IPS-18c (cell line): ENCODE measurements at regions not wholly inside any gene's neighbourhood (a gene's known extent, or its start where the extent isn't known, plus 50 kb on each side); places are given as distances from the start of the nearest gene placed in this dataset.

ENCODE experiments used
- H3K4me3 ChIP-seq: 2 replicates; pipeline ENCODE4 v1.7.0; 2013; ENCODE audit warnings: low read depth, mild to moderate bottlenecking, low read length, moderate library complexity; ENCODE audit not compliant: insufficient read depth
- H3K9me3 ChIP-seq: one replicate; pipeline ENCODE4 v1.6.1; 2013; ENCODE audit warnings: mild to moderate bottlenecking, low read length, moderate library complexity; ENCODE audit not compliant: control insufficient read depth, insufficient read depth

DNA sequence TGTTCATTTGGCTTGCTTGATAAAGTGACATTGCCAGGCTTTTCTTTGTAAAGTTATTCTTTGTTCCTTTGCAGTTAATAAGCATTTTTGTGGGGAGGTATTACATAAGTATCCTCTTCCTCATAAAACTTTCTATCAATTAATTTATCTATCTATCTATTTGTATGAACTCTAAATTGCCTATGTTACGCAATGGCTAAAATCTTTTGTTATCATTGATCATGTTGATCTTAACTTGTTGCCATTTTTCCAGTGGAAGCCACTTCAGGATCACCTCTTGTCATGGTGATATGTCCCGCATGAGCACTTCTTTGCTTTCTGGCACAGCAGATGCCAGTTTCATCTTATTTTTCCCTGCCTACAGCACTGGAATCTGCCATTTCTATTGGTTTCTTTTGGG, 436.7 kb upstream of the KIF2A start:
- Histone ChIP-seq H3K9me3 (peaks cover 8% of the 10 kb centered on the region), H3K4me3 (no peak overlapping the region)

- H3K4me3 ChIP-seq, result no peak overlapping the region
- H3K9me3 ChIP-seq, result no peaks in the 10 kb centered on the region
These were observed 427.5 kb upstream of the KIF2A start for GRCh38 chr5:61878471-61878870.

GRCh38 chr5:61881821-61882487, 424.1 kb upstream of the KIF2A start:
- no peaks in the 10 kb centered on the region for H3K9me3 ChIP-seq

DNA sequence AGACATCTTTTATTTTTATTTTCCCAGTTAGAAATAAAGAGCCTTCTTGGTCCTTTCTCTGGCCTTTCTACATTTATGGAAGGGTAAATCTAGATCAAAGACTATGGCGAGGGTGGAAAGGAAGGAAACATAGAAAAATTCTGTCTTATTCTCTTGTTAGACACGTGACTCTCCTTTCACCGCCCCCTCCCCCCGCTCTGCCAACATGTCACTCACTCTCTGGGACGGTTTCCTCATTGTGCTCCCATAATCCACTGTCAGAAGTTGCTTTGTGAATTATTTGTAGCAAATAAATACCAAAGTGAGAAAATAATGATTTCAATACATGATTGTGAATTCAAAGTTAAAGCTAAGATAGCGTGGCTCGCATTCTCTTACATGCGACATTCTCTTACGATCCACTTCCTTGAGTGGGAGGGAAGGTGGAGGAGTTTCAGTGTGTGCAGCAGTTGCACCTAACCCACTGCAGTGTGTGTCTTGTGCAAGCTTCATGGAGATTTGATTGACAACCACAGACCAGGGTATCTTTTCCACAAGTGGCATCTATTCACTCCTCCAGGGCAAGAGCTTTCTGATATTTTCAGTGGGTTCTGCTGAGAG, 423.0 kb upstream of the KIF2A start:
- no peak overlapping the region for H3K4me3 ChIP-seq

More at GRCh38 chr5:61881821-61882487, 424.1 kb upstream of the KIF2A start:
- no peak overlapping the region for H3K4me3 ChIP-seq

DNA sequence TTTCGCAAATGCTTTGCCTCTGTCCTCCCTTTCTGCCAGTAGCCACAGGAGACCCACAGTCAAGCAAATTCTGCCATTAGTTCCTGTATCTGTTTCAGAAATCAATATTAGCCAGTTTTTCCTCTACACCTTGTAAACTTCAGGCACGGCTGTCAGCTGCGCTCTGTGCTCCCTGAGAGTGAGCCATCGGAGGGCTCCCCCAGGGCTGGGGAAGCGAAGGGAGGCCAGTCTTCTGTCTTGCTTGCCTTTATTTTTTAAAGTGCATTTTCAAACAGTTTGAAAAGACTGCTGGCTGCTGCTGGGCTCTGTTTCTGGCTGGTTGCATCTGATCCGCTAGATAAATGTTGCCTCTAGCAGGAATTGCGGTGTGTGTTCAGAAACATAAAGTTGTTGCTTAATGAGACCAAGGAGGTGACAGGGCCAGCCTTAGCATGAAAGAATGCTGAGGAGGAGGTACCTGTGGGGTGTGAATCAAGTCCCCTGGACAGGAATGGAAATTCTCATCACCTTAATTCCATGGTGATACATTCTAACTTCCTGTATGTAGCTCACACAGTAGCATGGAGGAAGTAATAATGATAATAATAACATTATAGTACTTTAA, 421.7 kb upstream of the KIF2A start:
- Histone ChIP-seq H3K9me3 (no peaks in the 10 kb centered on the region), H3K4me3 (no peak overlapping the region)

More for the DNA sequence above, 423.0 kb upstream of the KIF2A start:
- H3K9me3 ChIP-seq, result no peaks in the 10 kb centered on the region

DNA sequence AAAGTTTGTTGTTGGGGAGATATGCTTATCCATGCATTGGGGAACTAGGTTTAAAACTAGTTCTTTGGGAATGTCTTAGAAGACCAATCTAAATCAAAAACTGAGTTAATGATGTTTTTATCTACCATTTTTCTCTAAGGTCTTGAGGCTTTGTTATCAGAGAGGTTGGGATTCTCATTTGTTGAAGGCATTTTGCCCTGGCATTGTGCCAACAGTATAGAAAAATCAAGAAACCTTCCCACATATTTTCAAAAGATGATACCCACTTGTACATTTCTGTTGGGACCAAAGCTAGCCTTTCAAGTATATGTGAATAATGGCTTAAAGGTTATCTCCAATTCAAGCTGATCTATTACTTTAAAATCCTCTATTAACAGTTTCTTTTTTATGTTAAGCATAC, 419.8 kb upstream of the KIF2A start:
- Histone ChIP-seq H3K4me3 (no peak overlapping the region), H3K9me3 (no peaks in the 10 kb centered on the region)

GRCh38 chr5:61887271-61887670, 418.7 kb upstream of the KIF2A start:
- H3K4me3 ChIP-seq, result no peak overlapping the region
- no peaks in the 10 kb centered on the region for H3K9me3 ChIP-seq

GRCh38 chr5:61894046-61894445, 412.0 kb upstream of the KIF2A start:
- Histone ChIP-seq H3K9me3 (no peaks in the 10 kb centered on the region), H3K4me3 (no peak overlapping the region)

- Histone ChIP-seq H3K4me3 (no peak overlapping the region), H3K9me3 (no peaks in the 10 kb centered on the region)
These were observed 409.2 kb upstream of the KIF2A start for GRCh38 chr5:61896811-61897210.

DNA sequence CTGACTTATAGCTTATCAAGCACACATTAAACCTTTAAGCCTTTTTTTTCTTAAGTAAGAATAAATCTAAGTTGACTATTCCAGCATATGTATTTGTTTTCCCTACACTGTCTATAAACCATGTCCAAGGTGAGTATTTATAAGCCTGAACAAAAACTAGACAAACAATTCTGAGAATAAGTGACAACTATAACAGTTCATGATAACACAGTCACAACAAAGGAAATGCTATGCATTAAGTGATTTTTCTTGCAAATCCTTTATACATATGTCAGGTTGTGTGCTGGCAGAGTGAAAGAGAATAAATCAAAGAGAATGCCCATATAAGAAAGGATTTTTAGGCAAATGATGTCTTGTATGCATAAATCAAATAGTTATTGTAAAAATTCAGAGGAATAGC, 408.8 kb upstream of the KIF2A start:
- H3K9me3 ChIP-seq, result no peaks in the 10 kb centered on the region
- no peak overlapping the region for H3K4me3 ChIP-seq

DNA sequence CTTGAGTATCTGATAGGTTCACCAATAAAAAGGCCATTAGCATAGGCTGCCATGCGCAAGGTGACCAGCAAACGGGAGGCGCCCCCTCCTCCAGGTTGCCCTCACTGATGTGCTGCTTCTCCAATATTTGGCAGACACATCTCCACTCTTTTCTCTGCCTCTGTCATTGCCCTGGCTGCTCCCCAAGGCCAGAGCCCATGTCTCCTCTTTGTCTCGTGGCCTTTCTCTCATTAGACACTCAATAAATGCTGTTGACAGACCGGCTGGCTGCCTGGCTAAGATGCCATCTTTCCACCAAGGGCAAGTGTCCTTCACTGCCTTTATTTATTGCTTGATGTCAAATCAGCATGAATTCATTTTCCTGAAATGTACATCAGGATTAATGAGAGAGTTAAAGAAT, 404.0 kb upstream of the KIF2A start:
- Histone ChIP-seq H3K4me3 (no peak overlapping the region), H3K9me3 (no peaks in the 10 kb centered on the region)

- H3K4me3 ChIP-seq, result no peak overlapping the region
- no peaks in the 10 kb centered on the region for H3K9me3 ChIP-seq
These were observed 401.3 kb upstream of the KIF2A start for GRCh38 chr5:61904730-61905129.

GRCh38 chr5:61905613-61906012, 400.4 kb upstream of the KIF2A start:
- Histone ChIP-seq H3K4me3 (no peak overlapping the region), H3K9me3 (no peaks in the 10 kb centered on the region)

GRCh38 chr5:61906820-61907219, 399.2 kb upstream of the KIF2A start:
- Histone ChIP-seq H3K4me3 (no peak overlapping the region), H3K9me3 (no peaks in the 10 kb centered on the region)

GRCh38 chr5:61907995-61908394, 398.0 kb upstream of the KIF2A start:
- no peak overlapping the region for H3K4me3 ChIP-seq

GRCh38 chr5:61910771-61911170, 395.2 kb upstream of the KIF2A start:
- H3K4me3 ChIP-seq, result no peak overlapping the region
- no peaks in the 10 kb centered on the region for H3K9me3 ChIP-seq

More at GRCh38 chr5:61907995-61908394, 398.0 kb upstream of the KIF2A start:
- no peaks in the 10 kb centered on the region for H3K9me3 ChIP-seq

DNA sequence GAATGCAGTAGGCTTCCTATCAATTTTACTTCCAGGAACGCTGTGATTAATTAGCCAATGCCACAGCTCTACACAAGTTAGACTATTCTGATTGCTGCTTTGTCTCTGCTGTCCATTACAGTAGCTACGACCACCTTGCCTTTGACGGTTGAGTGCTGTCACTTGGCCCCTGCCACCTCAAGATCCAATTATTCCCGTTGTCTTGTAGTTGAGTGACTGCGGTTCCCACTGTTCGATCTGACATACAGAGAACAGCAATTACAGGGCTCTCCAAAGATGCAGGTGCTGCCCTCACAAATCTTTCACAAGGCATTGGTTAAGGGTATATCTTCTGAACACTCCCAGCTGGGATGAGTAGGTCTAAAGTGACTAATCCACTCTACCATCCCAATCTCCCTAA, 393.4 kb upstream of the KIF2A start:
- H3K4me3 ChIP-seq, result no peak overlapping the region
- no peaks in the 10 kb centered on the region for H3K9me3 ChIP-seq

GRCh38 chr5:61915646-61916045, 390.4 kb upstream of the KIF2A start:
- H3K4me3 ChIP-seq, result no peak overlapping the region
- H3K9me3 ChIP-seq, result no peaks in the 10 kb centered on the region
